ENCODE measurements at regions not wholly inside any gene's neighbourhood (a gene's known extent, or its start where the extent isn't known, plus 50 kb on each side); places are given as distances from the start of the nearest gene placed in this dataset.
"Not testable (repeated sequence)": the region's sequence is repeated elsewhere in the genome, so short reads cannot be mapped to it uniquely, and the experiment has no call there.

DNA sequence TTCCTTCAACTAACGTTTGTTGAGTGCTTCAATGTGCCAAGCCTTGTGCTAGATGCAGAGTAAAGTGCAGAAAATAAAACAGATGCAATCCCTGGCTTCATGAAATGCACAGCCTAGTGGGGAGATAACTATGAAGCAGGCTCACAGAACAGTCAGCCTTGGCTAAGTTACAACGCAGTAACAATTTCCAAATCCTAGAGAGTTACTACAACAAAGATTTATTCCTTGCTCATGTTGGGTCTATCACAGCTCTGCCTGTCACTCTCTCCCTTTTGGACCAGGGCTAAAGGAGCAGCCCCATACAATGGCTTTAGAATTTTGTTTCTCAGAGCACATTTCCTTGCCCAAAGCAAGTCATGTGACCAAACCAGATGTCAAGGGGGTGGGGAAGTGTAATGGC, 359.8 kb downstream of the ZNF326 start:
- H3K4me3 ChIP-seq (ENCODE audit: low read depth, low read length), result no peak overlapping the region
- H3K9me3 ChIP-seq (ENCODE audit: control insufficient read depth, insufficient read depth, low read depth, low read length), result no peaks in the 10 kb centered on the region
- no peaks in the 10 kb centered on the region for H3K36me3 ChIP-seq (ENCODE audit: control insufficient read depth, insufficient read depth, low read length)
- H3K9ac ChIP-seq (ENCODE audit: low read length), result no peak overlapping the region
- no peak overlapping the region for H3K27ac ChIP-seq (ENCODE audit: low read depth, low read length)
- H3K27me3 ChIP-seq (ENCODE audit: control insufficient read depth, insufficient read depth, low read length), result no peaks in the 10 kb centered on the region
- peaks cover 2% of the 10 kb centered on the region; the same call in 1 of the 2 replicates for H3K4me1 ChIP-seq (ENCODE audit: control insufficient read depth, insufficient read depth, low read length)

- Histone ChIP-seq H3K27me3 (ENCODE audit: control insufficient read depth, insufficient read depth, low read length) (no peaks in the 10 kb centered on the region), H3K4me3 (ENCODE audit: low read depth, low read length) (no peak overlapping the region), H3K36me3 (ENCODE audit: control insufficient read depth, insufficient read depth, low read length) (no peaks in the 10 kb centered on the region)
Observed at GRCh38 chr1:90351019-90351418, 356.1 kb downstream of the ZNF326 start.

GRCh38 chr1:90349510-90349909, 354.6 kb downstream of the ZNF326 start:
- no peaks in the 10 kb centered on the region for H3K36me3 ChIP-seq (ENCODE audit: control insufficient read depth, insufficient read depth, low read length)
- no peak overlapping the region for H3K4me3 ChIP-seq (ENCODE audit: low read depth, low read length)
- H3K9me3 ChIP-seq (ENCODE audit: control insufficient read depth, insufficient read depth, low read depth, low read length), result peaks cover 9% of the 10 kb centered on the region
- no peak overlapping the region for H3K9ac ChIP-seq (ENCODE audit: low read length)
- no peak overlapping the region for H3K27ac ChIP-seq (ENCODE audit: low read depth, low read length)
- no peaks in the 10 kb centered on the region for H3K4me1 ChIP-seq (ENCODE audit: control insufficient read depth, insufficient read depth, low read length)
- H3K27me3 ChIP-seq (ENCODE audit: control insufficient read depth, insufficient read depth, low read length), result no peaks in the 10 kb centered on the region

More at GRCh38 chr1:90351019-90351418, 356.1 kb downstream of the ZNF326 start:
- no peak overlapping the region for H3K27ac ChIP-seq (ENCODE audit: low read depth, low read length)
- no peak overlapping the region for H3K9ac ChIP-seq (ENCODE audit: low read length)
- H3K4me1 ChIP-seq (ENCODE audit: control insufficient read depth, insufficient read depth, low read length), result no peaks in the 10 kb centered on the region
- peaks cover 9% of the 10 kb centered on the region for H3K9me3 ChIP-seq (ENCODE audit: control insufficient read depth, insufficient read depth, low read depth, low read length)

DNA sequence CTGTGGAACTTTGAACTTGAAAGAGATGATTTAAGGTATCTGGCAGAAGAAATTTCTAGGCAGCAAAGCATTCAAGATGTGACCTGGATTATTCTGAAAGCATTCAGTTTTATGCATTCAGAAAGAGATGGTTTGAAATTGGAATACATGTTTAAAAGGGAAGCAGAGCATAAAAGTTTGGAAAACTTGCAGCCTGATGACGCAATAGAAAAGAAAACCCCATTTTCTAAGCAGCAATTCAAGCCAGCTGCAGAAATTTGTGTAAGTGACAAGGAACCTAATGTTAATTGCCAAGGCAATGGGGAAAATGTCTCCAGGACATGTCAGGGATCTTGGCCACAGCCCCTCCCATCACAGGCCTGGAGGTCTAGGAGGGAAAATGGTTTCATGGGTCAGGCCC, 354.0 kb downstream of the ZNF326 start:
- Histone ChIP-seq H3K36me3 (ENCODE audit: control insufficient read depth, insufficient read depth, low read length) (no peaks in the 10 kb centered on the region), H3K4me1 (ENCODE audit: control insufficient read depth, insufficient read depth, low read length) (no peaks in the 10 kb centered on the region), H3K27ac (ENCODE audit: low read depth, low read length) (no peak overlapping the region), H3K4me3 (ENCODE audit: low read depth, low read length) (no peak overlapping the region), H3K9me3 (ENCODE audit: control insufficient read depth, insufficient read depth, low read depth, low read length) (peaks cover 9% of the 10 kb centered on the region), H3K27me3 (ENCODE audit: control insufficient read depth, insufficient read depth, low read length) (no peaks in the 10 kb centered on the region), H3K9ac (ENCODE audit: low read length) (no peak overlapping the region)

DNA sequence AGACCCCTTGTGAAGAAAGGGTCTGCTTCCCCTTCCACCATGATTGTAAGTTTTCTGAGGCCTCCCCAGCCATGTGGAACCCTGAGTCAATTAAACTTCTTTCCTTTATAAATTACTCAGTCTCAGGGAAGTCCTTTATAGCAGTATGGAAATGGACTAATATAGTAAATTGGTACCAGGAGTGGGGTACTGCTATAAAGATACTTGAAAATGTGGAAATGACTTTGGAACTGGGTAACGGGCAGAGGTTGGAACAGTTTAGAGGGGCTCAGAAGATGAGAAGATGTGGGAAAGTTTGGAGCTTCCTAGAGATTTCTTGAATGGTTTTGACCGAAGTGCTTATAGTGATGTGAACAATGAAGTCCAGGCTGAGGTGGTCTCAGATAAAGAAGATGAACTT, 353.5 kb downstream of the ZNF326 start:
- not testable (repeated sequence) for H3K9ac ChIP-seq (ENCODE audit: low read length); H3K4me1 ChIP-seq (ENCODE audit: control insufficient read depth, insufficient read depth, low read length); H3K27me3 ChIP-seq (ENCODE audit: control insufficient read depth, insufficient read depth, low read length); H3K27ac ChIP-seq (ENCODE audit: low read depth, low read length); H3K9me3 ChIP-seq (ENCODE audit: control insufficient read depth, insufficient read depth, low read depth, low read length); H3K36me3 ChIP-seq (ENCODE audit: control insufficient read depth, insufficient read depth, low read length); H3K4me3 ChIP-seq (ENCODE audit: low read depth, low read length)

DNA sequence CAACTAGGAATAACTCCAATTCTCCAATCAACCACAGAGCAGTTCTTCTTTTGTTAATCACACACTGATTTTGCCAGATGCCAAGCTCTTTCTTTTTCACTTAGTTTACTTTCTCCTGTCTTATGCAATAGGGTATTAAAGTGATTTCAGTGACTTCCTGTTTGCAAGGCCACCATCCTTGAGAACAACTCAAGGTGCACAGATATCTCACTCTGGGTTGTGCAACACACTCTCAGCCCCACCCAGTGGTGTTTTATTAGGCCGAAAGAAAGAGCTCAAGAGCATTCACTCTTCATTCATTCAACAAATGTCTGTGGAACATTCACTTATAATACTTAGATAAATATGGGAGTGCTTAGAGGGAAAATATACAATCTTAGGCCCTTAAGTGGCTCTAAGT, 352.5 kb downstream of the ZNF326 start:
- H3K9me3 ChIP-seq (ENCODE audit: control insufficient read depth, insufficient read depth, low read depth, low read length), result peaks cover 9% of the 10 kb centered on the region
- no peaks in the 10 kb centered on the region for H3K27me3 ChIP-seq (ENCODE audit: control insufficient read depth, insufficient read depth, low read length)
- no peaks in the 10 kb centered on the region for H3K36me3 ChIP-seq (ENCODE audit: control insufficient read depth, insufficient read depth, low read length)
- no peaks in the 10 kb centered on the region for H3K4me1 ChIP-seq (ENCODE audit: control insufficient read depth, insufficient read depth, low read length)
- H3K27ac ChIP-seq (ENCODE audit: low read depth, low read length), result no peak overlapping the region
- no peak overlapping the region for H3K4me3 ChIP-seq (ENCODE audit: low read depth, low read length)
- no peak overlapping the region for H3K9ac ChIP-seq (ENCODE audit: low read length)

GRCh38 chr1:90346757-90347156, 351.8 kb downstream of the ZNF326 start:
- Histone ChIP-seq H3K27ac (ENCODE audit: low read depth, low read length) (no peak overlapping the region), H3K4me3 (ENCODE audit: low read depth, low read length) (no peak overlapping the region), H3K4me1 (ENCODE audit: control insufficient read depth, insufficient read depth, low read length) (no peaks in the 10 kb centered on the region), H3K36me3 (ENCODE audit: control insufficient read depth, insufficient read depth, low read length) (no peaks in the 10 kb centered on the region), H3K9ac (ENCODE audit: low read length) (no peak overlapping the region), H3K9me3 (ENCODE audit: control insufficient read depth, insufficient read depth, low read depth, low read length) (peaks cover 9% of the 10 kb centered on the region), H3K27me3 (ENCODE audit: control insufficient read depth, insufficient read depth, low read length) (no peaks in the 10 kb centered on the region)

DNA sequence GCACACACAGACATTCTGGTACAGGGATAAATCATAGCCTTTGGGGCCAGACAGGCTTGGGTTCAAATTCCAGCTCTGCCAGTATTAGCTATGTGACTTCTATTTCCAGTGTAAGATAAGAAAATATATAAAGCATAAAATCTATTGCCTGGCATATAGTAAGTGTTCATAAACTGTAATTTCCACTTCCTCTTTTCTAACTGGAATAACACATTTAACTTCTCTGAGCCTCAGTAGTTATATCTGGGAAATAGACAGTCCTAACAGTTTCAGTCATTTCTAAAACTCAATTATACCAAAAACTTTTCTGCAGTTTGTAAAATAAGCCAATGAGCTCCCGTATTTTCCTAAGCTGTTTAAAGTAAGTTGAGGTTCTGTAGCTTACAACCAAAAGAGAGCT, 351.4 kb downstream of the ZNF326 start:
- no peak overlapping the region for H3K9ac ChIP-seq (ENCODE audit: low read length)
- no peaks in the 10 kb centered on the region for H3K27me3 ChIP-seq (ENCODE audit: control insufficient read depth, insufficient read depth, low read length)

DNA sequence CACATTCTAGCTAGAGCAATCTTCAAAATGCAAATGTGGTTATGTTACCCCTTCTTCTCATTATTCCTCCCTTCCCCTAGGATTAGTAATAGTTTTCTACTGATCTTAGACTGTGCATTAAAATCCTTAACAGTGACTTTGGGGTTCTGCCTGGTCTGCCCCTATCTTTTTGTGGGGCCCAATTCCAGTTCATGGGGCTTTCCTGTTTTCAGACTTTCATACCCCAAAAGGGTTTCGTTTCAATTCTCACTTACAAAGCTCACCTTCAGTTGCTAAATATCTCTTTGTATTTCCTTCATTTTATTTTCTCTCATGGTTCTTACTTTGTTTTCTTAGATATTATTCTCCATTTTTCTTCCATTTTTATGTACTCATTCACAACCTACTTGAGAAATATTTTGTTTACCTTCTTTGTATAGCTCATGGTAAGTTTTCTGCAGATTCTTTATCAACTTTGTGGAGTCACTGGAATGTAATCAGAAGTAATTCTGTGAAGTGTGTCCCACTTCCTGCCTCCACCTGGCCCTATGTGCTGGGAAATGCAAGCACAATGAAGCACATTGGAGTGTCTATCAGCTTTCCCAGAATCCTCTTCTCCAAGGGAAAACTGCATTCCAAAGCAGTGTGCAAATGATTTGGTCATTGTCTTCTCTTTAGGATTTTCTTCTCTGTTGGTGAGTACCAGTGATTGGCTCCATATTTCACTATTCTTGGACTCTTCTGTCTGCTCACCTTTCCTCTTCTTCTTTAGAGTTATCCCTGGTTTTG, 350.2 kb downstream of the ZNF326 start:
- H3K36me3 ChIP-seq (ENCODE audit: control insufficient read depth, insufficient read depth, low read length), result no peaks in the 10 kb centered on the region
- H3K9me3 ChIP-seq (ENCODE audit: control insufficient read depth, insufficient read depth, low read depth, low read length), result peaks cover 9% of the 10 kb centered on the region
- no peak overlapping the region for H3K9ac ChIP-seq (ENCODE audit: low read length)
- no peak overlapping the region for H3K27ac ChIP-seq (ENCODE audit: low read depth, low read length)
- H3K4me1 ChIP-seq (ENCODE audit: control insufficient read depth, insufficient read depth, low read length), result no peaks in the 10 kb centered on the region
- H3K4me3 ChIP-seq (ENCODE audit: low read depth, low read length), result no peak overlapping the region
- H3K27me3 ChIP-seq (ENCODE audit: control insufficient read depth, insufficient read depth, low read length), result no peaks in the 10 kb centered on the region

More for the DNA sequence above, 351.4 kb downstream of the ZNF326 start:
- H3K9me3 ChIP-seq (ENCODE audit: control insufficient read depth, insufficient read depth, low read depth, low read length), result peaks cover 9% of the 10 kb centered on the region
- H3K4me3 ChIP-seq (ENCODE audit: low read depth, low read length), result no peak overlapping the region
- no peak overlapping the region for H3K27ac ChIP-seq (ENCODE audit: low read depth, low read length)
- no peaks in the 10 kb centered on the region for H3K36me3 ChIP-seq (ENCODE audit: control insufficient read depth, insufficient read depth, low read length)
- H3K4me1 ChIP-seq (ENCODE audit: control insufficient read depth, insufficient read depth, low read length), result no peaks in the 10 kb centered on the region

GRCh38 chr1:90341516-90341915, 346.6 kb downstream of the ZNF326 start:
- Histone ChIP-seq H3K9me3 (ENCODE audit: control insufficient read depth, insufficient read depth, low read depth, low read length) (no peaks in the 10 kb centered on the region), H3K27ac (ENCODE audit: low read depth, low read length) (no peak overlapping the region), H3K4me1 (ENCODE audit: control insufficient read depth, insufficient read depth, low read length) (no peaks in the 10 kb centered on the region), H3K36me3 (ENCODE audit: control insufficient read depth, insufficient read depth, low read length) (no peaks in the 10 kb centered on the region), H3K4me3 (ENCODE audit: low read depth, low read length) (no peak overlapping the region), H3K27me3 (ENCODE audit: control insufficient read depth, insufficient read depth, low read length) (no peaks in the 10 kb centered on the region), H3K9ac (ENCODE audit: low read length) (no peak overlapping the region)

- Histone ChIP-seq H3K27me3 (ENCODE audit: control insufficient read depth, insufficient read depth, low read length) (no peaks in the 10 kb centered on the region), H3K4me3 (ENCODE audit: low read depth, low read length) (no peak overlapping the region), H3K9me3 (ENCODE audit: control insufficient read depth, insufficient read depth, low read depth, low read length) (no peaks in the 10 kb centered on the region), H3K36me3 (ENCODE audit: control insufficient read depth, insufficient read depth, low read length) (no peaks in the 10 kb centered on the region), H3K4me1 (ENCODE audit: control insufficient read depth, insufficient read depth, low read length) (no peaks in the 10 kb centered on the region), H3K27ac (ENCODE audit: low read depth, low read length) (no peak overlapping the region), H3K9ac (ENCODE audit: low read length) (no peak overlapping the region)
Observed at GRCh38 chr1:90340606-90341005, 345.7 kb downstream of the ZNF326 start.
